ENCODE measurements at regions not wholly inside any gene's neighbourhood (a gene's known extent, or its start where the extent isn't known, plus 50 kb on each side); places are given as distances from the start of the nearest gene placed in this dataset.

DNA sequence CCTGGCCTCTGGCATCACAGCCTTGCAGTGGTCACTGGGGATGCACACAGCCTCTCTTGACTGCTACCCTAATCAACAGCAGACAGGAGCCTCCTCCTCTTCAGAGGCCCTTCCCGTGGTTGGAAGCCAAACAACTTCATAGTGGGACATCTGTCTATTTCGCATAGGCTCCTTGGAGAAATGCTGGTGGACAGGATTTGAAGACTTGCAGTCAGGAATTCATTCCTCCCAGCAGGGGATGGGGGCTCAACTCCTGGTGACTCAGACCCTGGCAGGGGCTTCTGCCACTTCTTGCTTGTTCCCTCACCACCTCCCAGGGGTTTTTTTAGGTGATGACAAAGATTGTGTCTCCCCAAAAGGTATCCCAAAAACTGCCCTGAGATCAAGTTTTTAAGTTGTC lies 191.7 kb upstream of the CAMK1G start:
- ChIA-PET POLR2A (no interaction called here), CTCF (interaction anchor here (0.8 kb wide), 1 partner anchor 16 kb away, joined by 4 read pairs; no protein-coding TSS in a partner anchor)
- Histone ChIP-seq H3K27ac (ENCODE audit: extremely low read depth, low read depth, low read length) (no peak overlapping the region), H3K36me3 (ENCODE audit: control insufficient read depth in 2 of 2, insufficient read depth in 1 of 2, low read length in 2 of 2) (no peaks in the 10 kb centered on the region), H3K4me1 (ENCODE audit: control insufficient read depth, insufficient read depth, low read length) (no peaks in the 10 kb centered on the region), H3K9me3 (ENCODE audit: control insufficient read depth, insufficient read depth, low read depth, low read length) (no peaks in the 10 kb centered on the region), H3K4me3 (ENCODE audit: low read depth, low read length) (no peak overlapping the region)
- no peak for TF ChIP-seq OVOL3 (tag by site-specific recombination; IDR thresholded peaks at IDR 0.05)
- TF ChIP-seq ZBTB17 (tag by site-specific recombination; IDR thresholded peaks at IDR 0.05), result no peak
- TF ChIP-seq, protein P1, sequence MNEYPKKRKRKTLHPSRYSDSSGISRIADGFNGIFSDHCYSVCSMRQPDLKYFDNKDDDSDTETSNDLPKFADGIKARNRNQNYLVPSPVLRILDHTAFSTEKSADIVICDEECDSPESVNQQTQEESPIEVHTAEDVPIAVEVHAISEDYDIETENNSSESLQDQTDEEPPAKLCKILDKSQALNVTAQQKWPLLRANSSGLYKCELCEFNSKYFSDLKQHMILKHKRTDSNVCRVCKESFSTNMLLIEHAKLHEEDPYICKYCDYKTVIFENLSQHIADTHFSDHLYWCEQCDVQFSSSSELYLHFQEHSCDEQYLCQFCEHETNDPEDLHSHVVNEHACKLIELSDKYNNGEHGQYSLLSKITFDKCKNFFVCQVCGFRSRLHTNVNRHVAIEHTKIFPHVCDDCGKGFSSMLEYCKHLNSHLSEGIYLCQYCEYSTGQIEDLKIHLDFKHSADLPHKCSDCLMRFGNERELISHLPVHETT (tag by site-specific recombination; IDR thresholded peaks at IDR 0.05), result no peak
- TF ChIP-seq ZNF843 (tag by site-specific recombination; IDR thresholded peaks at IDR 0.05), result no peak
- TF ChIP-seq ZNF558 (tag by site-specific recombination; IDR thresholded peaks at IDR 0.05), result no peak
- TF ChIP-seq GLI4 (tag by site-specific recombination; IDR thresholded peaks at IDR 0.05), result no peak
- TF ChIP-seq ZNF76 (tag by site-specific recombination; IDR thresholded peaks at IDR 0.05; ENCODE audit: borderline replicate concordance, low read depth), result no peak
- no peak for TF ChIP-seq ZBTB49 (tag by site-specific recombination; IDR thresholded peaks at IDR 0.05; ENCODE audit: low read depth)
- TF ChIP-seq, protein P2, sequence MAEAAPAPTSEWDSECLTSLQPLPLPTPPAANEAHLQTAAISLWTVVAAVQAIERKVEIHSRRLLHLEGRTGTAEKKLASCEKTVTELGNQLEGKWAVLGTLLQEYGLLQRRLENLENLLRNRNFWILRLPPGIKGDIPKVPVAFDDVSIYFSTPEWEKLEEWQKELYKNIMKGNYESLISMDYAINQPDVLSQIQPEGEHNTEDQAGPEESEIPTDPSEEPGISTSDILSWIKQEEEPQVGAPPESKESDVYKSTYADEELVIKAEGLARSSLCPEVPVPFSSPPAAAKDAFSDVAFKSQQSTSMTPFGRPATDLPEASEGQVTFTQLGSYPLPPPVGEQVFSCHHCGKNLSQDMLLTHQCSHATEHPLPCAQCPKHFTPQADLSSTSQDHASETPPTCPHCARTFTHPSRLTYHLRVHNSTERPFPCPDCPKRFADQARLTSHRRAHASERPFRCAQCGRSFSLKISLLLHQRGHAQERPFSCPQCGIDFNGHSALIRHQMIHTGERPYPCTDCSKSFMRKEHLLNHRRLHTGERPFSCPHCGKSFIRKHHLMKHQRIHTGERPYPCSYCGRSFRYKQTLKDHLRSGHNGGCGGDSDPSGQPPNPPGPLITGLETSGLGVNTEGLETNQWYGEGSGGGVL (tag by site-specific recombination; IDR thresholded peaks at IDR 0.05), result no peak
- TF ChIP-seq OSR2 (tag by site-specific recombination; IDR thresholded peaks at IDR 0.05), result no peak
- TF ChIP-seq ZFHX2 (tag by site-specific recombination; conservative IDR thresholded peaks at IDR 0.05), result no peak
- TF ChIP-seq ZNF514 (tag by site-specific recombination; IDR thresholded peaks at IDR 0.05), result no peak
- no peak for TF ChIP-seq ZNF350 (tag by site-specific recombination; IDR thresholded peaks at IDR 0.05)
- TF ChIP-seq HOXC10 (CRISPR knock-in tag; IDR thresholded peaks at IDR 0.05), result no peak
- TF ChIP-seq ZNF510 (tag by site-specific recombination; IDR thresholded peaks at IDR 0.05; ENCODE audit: insufficient replicate concordance), result no peak
- no peak for TF ChIP-seq ZNF785 (tag by site-specific recombination; IDR thresholded peaks at IDR 0.05)
- TF ChIP-seq, protein P3, sequence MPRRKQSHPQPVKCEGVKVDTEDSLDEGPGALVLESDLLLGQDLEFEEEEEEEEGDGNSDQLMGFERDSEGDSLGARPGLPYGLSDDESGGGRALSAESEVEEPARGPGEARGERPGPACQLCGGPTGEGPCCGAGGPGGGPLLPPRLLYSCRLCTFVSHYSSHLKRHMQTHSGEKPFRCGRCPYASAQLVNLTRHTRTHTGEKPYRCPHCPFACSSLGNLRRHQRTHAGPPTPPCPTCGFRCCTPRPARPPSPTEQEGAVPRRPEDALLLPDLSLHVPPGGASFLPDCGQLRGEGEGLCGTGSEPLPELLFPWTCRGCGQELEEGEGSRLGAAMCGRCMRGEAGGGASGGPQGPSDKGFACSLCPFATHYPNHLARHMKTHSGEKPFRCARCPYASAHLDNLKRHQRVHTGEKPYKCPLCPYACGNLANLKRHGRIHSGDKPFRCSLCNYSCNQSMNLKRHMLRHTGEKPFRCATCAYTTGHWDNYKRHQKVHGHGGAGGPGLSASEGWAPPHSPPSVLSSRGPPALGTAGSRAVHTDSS (tag by site-specific recombination; IDR thresholded peaks at IDR 0.05), result no peak

GRCh38 chr1:209395169-209395568 lies 188.3 kb upstream of the CAMK1G start:
- Histone ChIP-seq H3K9me3 (ENCODE audit: control insufficient read depth, insufficient read depth, low read depth, low read length) (no peaks in the 10 kb centered on the region), H3K36me3 (ENCODE audit: control insufficient read depth in 2 of 2, insufficient read depth in 1 of 2, low read length in 2 of 2) (no peaks in the 10 kb centered on the region), H3K27ac (ENCODE audit: extremely low read depth, low read depth, low read length) (no peak overlapping the region), H3K4me3 (ENCODE audit: low read depth, low read length) (no peak overlapping the region), H3K4me1 (ENCODE audit: control insufficient read depth, insufficient read depth, low read length) (peaks cover 5% of the 10 kb centered on the region; the same call in 1 of the 2 replicates)
- CTCF ChIA-PET, result interaction anchor here (0.6 kb wide), 1 partner anchor 1598 kb away, joined by 4 read pairs; no protein-coding TSS in a partner anchor
- TF ChIP-seq, protein P4, sequence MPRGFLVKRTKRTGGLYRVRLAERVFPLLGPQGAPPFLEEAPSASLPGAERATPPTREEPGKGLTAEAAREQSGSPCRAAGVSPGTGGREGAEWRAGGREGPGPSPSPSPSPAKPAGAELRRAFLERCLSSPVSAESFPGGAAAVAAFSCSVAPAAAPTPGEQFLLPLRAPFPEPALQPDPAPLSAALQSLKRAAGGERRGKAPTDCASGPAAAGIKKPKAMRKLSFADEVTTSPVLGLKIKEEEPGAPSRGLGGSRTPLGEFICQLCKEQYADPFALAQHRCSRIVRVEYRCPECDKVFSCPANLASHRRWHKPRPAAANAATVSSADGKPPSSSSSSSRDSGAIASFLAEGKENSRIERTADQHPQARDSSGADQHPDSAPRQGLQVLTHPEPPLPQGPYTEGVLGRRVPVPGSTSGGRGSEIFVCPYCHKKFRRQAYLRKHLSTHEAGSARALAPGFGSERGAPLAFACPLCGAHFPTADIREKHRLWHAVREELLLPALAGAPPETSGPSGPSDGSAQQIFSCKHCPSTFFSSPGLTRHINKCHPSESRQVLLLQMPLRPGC (tag by site-specific recombination; IDR thresholded peaks at IDR 0.05), result no peak
- TF ChIP-seq ZNF600 (tag by site-specific recombination; IDR thresholded peaks at IDR 0.05) (no peak), ZNF2 (tag by site-specific recombination; IDR thresholded peaks at IDR 0.05) (no peak), ZNF610 (tag by site-specific recombination; IDR thresholded peaks at IDR 0.05; ENCODE audit: borderline replicate concordance) (no peak)
- TF ChIP-seq, protein P5, sequence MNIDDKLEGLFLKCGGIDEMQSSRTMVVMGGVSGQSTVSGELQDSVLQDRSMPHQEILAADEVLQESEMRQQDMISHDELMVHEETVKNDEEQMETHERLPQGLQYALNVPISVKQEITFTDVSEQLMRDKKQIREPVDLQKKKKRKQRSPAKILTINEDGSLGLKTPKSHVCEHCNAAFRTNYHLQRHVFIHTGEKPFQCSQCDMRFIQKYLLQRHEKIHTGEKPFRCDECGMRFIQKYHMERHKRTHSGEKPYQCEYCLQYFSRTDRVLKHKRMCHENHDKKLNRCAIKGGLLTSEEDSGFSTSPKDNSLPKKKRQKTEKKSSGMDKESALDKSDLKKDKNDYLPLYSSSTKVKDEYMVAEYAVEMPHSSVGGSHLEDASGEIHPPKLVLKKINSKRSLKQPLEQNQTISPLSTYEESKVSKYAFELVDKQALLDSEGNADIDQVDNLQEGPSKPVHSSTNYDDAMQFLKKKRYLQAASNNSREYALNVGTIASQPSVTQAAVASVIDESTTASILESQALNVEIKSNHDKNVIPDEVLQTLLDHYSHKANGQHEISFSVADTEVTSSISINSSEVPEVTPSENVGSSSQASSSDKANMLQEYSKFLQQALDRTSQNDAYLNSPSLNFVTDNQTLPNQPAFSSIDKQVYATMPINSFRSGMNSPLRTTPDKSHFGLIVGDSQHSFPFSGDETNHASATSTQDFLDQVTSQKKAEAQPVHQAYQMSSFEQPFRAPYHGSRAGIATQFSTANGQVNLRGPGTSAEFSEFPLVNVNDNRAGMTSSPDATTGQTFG (tag by site-specific recombination; IDR thresholded peaks at IDR 0.05; ENCODE audit: borderline replicate concordance), result no peak
- POLR2A ChIA-PET, result no interaction called here
